NT2/D1 (cell line): ENCODE measurements at regions not wholly inside any gene's neighbourhood (a gene's known extent, or its start where the extent isn't known, plus 50 kb on each side); places are given as distances from the start of the nearest gene placed in this dataset.

Experiments
- DNase-seq: peaks from one replicate; pipeline ENCODE4 v3.0.0-alpha.2; 2011; ENCODE audit warnings: low read depth, low spot score
- H3K27me3 ChIP-seq: 2 replicates; pipeline ENCODE4 v1.6.0; 2011; ENCODE audit warnings: mild to moderate bottlenecking; ENCODE audit not compliant: insufficient read length, insufficient read depth
- H3K36me3 ChIP-seq: 2 replicates; pipeline ENCODE4 v1.6.1; 2011; ENCODE audit warnings: mild to moderate bottlenecking, low read length, mixed read lengths; ENCODE audit not compliant: insufficient read depth, insufficient read length
- H3K4me1 ChIP-seq: 2 replicates; pipeline ENCODE4 v1.5.1; 2011; ENCODE audit not compliant: insufficient read depth, insufficient read length
- H3K4me3 ChIP-seq: 2 replicates; pipeline ENCODE4 v1.5.1; 2011; ENCODE audit warnings: low read depth; ENCODE audit not compliant: insufficient read length
- H3K9ac ChIP-seq: 2 replicates; pipeline ENCODE4 v1.6.0; 2011; ENCODE audit warnings: low read depth; ENCODE audit not compliant: insufficient read length
- H3K9me3 ChIP-seq: 2 replicates; pipeline ENCODE4 v1.5.1; 2011; ENCODE audit warnings: mild to moderate bottlenecking, low read length; ENCODE audit not compliant: insufficient read depth
- SUZ12 ChIP-seq: IDR thresholded peaks from 2 replicates; pipeline ENCODE4 v1.6.1; 2011; ENCODE audit not compliant: insufficient read length, insufficient read depth; ENCODE audit errors: extremely low read depth
- YY1 ChIP-seq: IDR thresholded peaks from 2 replicates; pipeline ENCODE4 v1.6.1; 2011; ENCODE audit not compliant: insufficient read length, insufficient read depth
- ZNF274 ChIP-seq: IDR thresholded peaks from 2 replicates; pipeline ENCODE4 v1.6.1; 2011; ENCODE audit warnings: mild to moderate bottlenecking, low read depth, low read length

DNA sequence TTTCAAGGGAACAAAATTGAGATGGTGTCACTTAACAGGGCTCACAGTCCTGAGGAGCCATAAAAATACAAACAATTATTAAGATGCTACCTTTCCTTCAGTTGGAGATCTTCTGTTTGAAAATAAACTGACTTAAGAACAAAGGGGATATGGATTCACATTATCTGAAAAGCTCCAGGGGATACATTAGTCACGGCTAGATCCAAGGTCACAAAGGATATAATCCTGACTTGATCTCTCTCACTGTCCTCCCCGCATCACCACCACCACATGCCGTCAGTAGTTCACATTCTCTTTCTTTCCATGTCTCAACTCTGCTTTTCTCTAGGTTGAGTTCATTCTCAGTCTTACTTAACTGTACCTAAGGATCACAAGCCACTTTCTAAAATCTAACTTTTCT, 530.4 kb upstream of the MARCKS start:
- DNase-seq: no peak
- H3K9me3 ChIP-seq: no peaks in the 10 kb centered on the region
- H3K4me1 ChIP-seq: no peaks in the 10 kb centered on the region
- TF ChIP-seq YY1 (no peak), SUZ12 (no peak), ZNF274 (no peak)
- no peaks in the 10 kb centered on the region for H3K36me3 ChIP-seq
- H3K9ac ChIP-seq: no peak overlapping the region
- H3K4me3 ChIP-seq: no peak overlapping the region
- H3K27me3 ChIP-seq: no peaks in the 10 kb centered on the region

DNA sequence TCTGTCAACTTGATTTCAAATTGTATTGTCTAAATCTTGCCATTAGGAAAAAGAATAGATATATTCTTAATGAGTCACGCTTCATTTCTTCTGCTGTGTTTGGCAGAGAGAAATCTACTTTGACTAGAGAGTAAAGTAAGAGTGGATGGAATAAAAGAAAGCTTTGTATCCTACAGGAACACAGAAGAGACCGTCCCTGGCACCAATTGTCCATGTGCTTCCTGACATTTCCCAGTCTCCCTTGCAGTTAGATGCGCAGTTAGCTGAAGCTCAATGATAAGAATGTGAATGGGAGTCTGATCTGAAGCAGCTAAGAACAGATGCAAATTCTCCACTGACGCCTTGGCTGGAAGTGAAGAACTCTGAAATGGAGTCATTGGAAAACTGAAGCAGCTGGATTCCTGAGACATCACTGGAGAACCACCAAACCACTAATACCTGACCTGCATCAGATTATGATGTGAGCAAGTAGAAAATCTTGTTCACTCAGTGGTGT, 528.2 kb upstream of the MARCKS start:
- H3K36me3 ChIP-seq: no peaks in the 10 kb centered on the region
- TF ChIP-seq YY1 (no peak), SUZ12 (no peak), ZNF274 (no peak)
- H3K9ac ChIP-seq: no peak overlapping the region
- no peaks in the 10 kb centered on the region for H3K4me1 ChIP-seq
- no peaks in the 10 kb centered on the region for H3K9me3 ChIP-seq
- DNase-seq: no peak
- H3K27me3 ChIP-seq: no peaks in the 10 kb centered on the region
- no peak overlapping the region for H3K4me3 ChIP-seq

- TF ChIP-seq YY1 (no peak), ZNF274 (no peak), SUZ12 (no peak)
- DNase-seq: no peak
- no peaks in the 10 kb centered on the region for H3K36me3 ChIP-seq
Measured at GRCh38 chr6:113329942-113330635, 527.1 kb upstream of the MARCKS start.

GRCh38 chr6:113330636-113330946, 526.6 kb upstream of the MARCKS start:
- H3K4me1 ChIP-seq: no peaks in the 10 kb centered on the region
- no peak for DNase-seq
- H3K36me3 ChIP-seq: no peaks in the 10 kb centered on the region
- no peaks in the 10 kb centered on the region for H3K9me3 ChIP-seq
- H3K27me3 ChIP-seq: no peaks in the 10 kb centered on the region
- no peak overlapping the region for H3K4me3 ChIP-seq
- TF ChIP-seq ZNF274 (no peak), SUZ12 (no peak), YY1 (no peak)
- no peak overlapping the region for H3K9ac ChIP-seq

More at GRCh38 chr6:113329942-113330635, 527.1 kb upstream of the MARCKS start:
- H3K9ac ChIP-seq: no peak overlapping the region
- H3K9me3 ChIP-seq: no peaks in the 10 kb centered on the region
- H3K4me3 ChIP-seq: no peak overlapping the region
- H3K27me3 ChIP-seq: no peaks in the 10 kb centered on the region
- H3K4me1 ChIP-seq: no peaks in the 10 kb centered on the region

DNA sequence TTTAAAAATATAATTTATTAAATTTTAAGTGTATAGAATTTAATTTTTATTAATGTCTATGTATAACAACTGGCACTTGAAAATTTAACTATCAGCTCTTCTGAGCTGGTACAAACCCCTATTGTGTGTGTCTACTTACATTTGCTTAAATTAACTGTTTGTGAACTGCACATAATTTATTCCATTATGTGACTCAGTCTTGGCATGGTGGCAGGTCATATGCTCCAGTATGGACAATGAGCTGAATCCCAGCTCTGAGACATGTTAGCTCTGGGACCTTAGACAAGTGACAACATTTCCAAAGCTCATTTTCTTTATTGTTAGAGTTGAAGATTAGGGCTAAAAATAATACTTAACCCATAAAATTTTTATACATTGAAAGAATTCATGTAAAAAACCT, 526.1 kb upstream of the MARCKS start:
- TF ChIP-seq ZNF274 (no peak), SUZ12 (no peak), YY1 (no peak)
- Histone ChIP-seq H3K36me3 (no peaks in the 10 kb centered on the region), H3K4me3 (no peak overlapping the region), H3K9ac (no peak overlapping the region), H3K27me3 (no peaks in the 10 kb centered on the region), H3K9me3 (no peaks in the 10 kb centered on the region), H3K4me1 (no peaks in the 10 kb centered on the region)
- no peak for DNase-seq

DNA sequence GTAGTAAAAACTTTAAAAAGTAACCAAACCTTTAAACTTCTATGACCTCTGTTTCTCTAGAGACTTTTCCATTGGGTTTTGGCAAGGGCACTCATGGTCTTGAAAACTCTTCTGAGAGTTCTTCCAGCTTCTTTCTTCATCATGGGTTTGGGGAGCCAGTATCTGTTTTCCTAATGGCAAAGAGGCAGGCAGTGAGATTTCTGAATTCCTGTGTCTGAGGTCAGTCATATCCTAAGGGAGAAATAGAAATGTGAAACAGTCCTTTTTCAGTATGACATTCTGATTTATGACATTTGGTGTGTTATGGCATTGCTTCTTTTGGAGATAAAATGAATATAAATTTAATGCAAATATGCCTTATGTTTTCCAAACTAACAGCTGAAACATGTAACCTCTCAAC, 518.5 kb upstream of the MARCKS start:
- Histone ChIP-seq H3K4me1 (no peaks in the 10 kb centered on the region), H3K4me3 (no peak overlapping the region), H3K9me3 (no peaks in the 10 kb centered on the region), H3K9ac (no peak overlapping the region), H3K27me3 (no peaks in the 10 kb centered on the region), H3K36me3 (no peaks in the 10 kb centered on the region)
- TF ChIP-seq YY1 (no peak), SUZ12 (no peak), ZNF274 (no peak)
- no peak for DNase-seq

GRCh38 chr6:113339209-113339608, 517.9 kb upstream of the MARCKS start:
- no peak for DNase-seq
- Histone ChIP-seq H3K36me3 (no peaks in the 10 kb centered on the region), H3K4me3 (no peak overlapping the region), H3K9me3 (no peaks in the 10 kb centered on the region), H3K4me1 (no peaks in the 10 kb centered on the region), H3K9ac (no peak overlapping the region), H3K27me3 (no peaks in the 10 kb centered on the region)
- TF ChIP-seq ZNF274: no peak
- no peak for TF ChIP-seq YY1
- no peak for TF ChIP-seq SUZ12

DNA sequence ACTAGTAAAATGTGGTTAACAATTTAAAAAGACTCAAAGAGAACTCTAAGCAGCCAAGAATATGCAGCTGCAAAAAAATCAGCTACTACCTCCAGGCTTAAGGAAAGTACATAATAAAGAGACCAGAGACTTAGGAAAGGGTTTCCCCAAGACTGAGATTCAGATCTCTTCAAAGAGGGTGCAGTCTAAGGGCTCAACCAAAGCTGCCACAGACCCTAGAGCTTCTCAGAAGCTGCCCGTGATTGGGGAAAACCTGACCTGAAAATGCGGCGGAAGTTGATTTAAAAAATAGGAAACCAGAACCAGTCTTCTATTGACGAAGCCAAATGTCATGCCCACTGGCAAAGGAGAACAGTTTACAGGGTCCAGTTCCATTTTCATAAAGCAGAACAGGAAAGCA, 516.8 kb upstream of the MARCKS start:
- Histone ChIP-seq H3K36me3 (no peaks in the 10 kb centered on the region), H3K4me3 (no peak overlapping the region), H3K27me3 (no peaks in the 10 kb centered on the region), H3K9me3 (no peaks in the 10 kb centered on the region), H3K9ac (no peak overlapping the region), H3K4me1 (no peaks in the 10 kb centered on the region)
- no peak for TF ChIP-seq SUZ12
- TF ChIP-seq YY1: no peak
- no peak for TF ChIP-seq ZNF274
- no peak for DNase-seq
